NB4 (cell line): ENCODE measurements at regions not wholly inside any gene's neighbourhood (a gene's known extent, or its start where the extent isn't known, plus 50 kb on each side); places are given as distances from the start of the nearest gene placed in this dataset.

Source experiments
- DNase-seq: peaks from one replicate; pipeline ENCODE4 v3.0.0; 2010; ENCODE audit warnings: low read depth
- H3K4me3 ChIP-seq: one replicate; pipeline ENCODE4 v1.5.1; 2011; ENCODE audit warnings: mild to moderate bottlenecking, low read depth, low read length, moderate library complexity
- CTCF ChIP-seq: IDR thresholded peaks from one replicate; pipeline ENCODE4 v1.5.1; 2012; ENCODE audit warnings: low read depth, low read length
- MAX ChIP-seq: IDR thresholded peaks from 2 replicates; pipeline ENCODE4 v1.6.1; 2011; ENCODE audit warnings: low read depth, low read length
- MYC ChIP-seq: IDR thresholded peaks from 2 replicates; pipeline ENCODE4 v1.6.1; 2011; ENCODE audit warnings: low read depth, low read length
- POLR2A ChIP-seq: IDR thresholded peaks from 2 replicates; pipeline ENCODE4 v1.6.1; 2011; ENCODE audit warnings: mild to moderate bottlenecking; ENCODE audit not compliant: insufficient read length; ENCODE audit errors: extremely low read depth

- DNase-seq = no peak
- no peak overlapping the region for H3K4me3 ChIP-seq
- no peak for TF ChIP-seq MAX
- TF ChIP-seq MYC = no peak
- no peak for TF ChIP-seq POLR2A
- TF ChIP-seq CTCF = no peak
Measured at GRCh38 chr11:80620867-80621266, 1180.0 kb upstream of the TENM4 start.

- DNase-seq = no peak
- TF ChIP-seq MYC = no peak
- no peak for TF ChIP-seq MAX
- no peak for TF ChIP-seq POLR2A
- no peak for TF ChIP-seq CTCF
- no peak overlapping the region for H3K4me3 ChIP-seq
Measured at GRCh38 chr11:80617156-80617555, 1176.3 kb upstream of the TENM4 start.

- no peak for DNase-seq
- H3K4me3 ChIP-seq = no peak overlapping the region
Measured at GRCh38 chr11:80616070-80616800, 1175.4 kb upstream of the TENM4 start.

GRCh38 chr11:80613655-80614054, 1172.8 kb upstream of the TENM4 start:
- DNase-seq = no peak
- no peak overlapping the region for H3K4me3 ChIP-seq
- no peak for TF ChIP-seq CTCF
- no peak for TF ChIP-seq MAX
- no peak for TF ChIP-seq POLR2A
- TF ChIP-seq MYC = no peak

More at GRCh38 chr11:80616070-80616800, 1175.4 kb upstream of the TENM4 start:
- TF ChIP-seq MYC (no peak), MAX (no peak), CTCF (no peak), POLR2A (no peak)

GRCh38 chr11:80610516-80610915, 1169.7 kb upstream of the TENM4 start:
- no peak for DNase-seq
- TF ChIP-seq CTCF (no peak), MAX (no peak), MYC (no peak), POLR2A (no peak)
- H3K4me3 ChIP-seq = no peak overlapping the region

GRCh38 chr11:80603472-80603871, 1162.6 kb upstream of the TENM4 start:
- no peak overlapping the region for H3K4me3 ChIP-seq
- no peak for DNase-seq
- TF ChIP-seq CTCF (no peak), MAX (no peak), MYC (no peak), POLR2A (no peak)
